ENCODE measurements at regions not wholly inside any gene's neighbourhood (a gene's known extent, or its start where the extent isn't known, plus 50 kb on each side); places are given as distances from the start of the nearest gene placed in this dataset.

- Histone ChIP-seq H3K27me3 (peaks cover 18% of the 10 kb centered on the region), H3K9me3 (no peaks in the 10 kb centered on the region), H3K4me3 (ENCODE audit: low read depth in 1 of 2, low read length in 1 of 2) (no peak overlapping the region), H3K27ac (no peak overlapping the region), H3K36me3 (no peaks in the 10 kb centered on the region), H3K4me1 (ENCODE audit: control insufficient read depth in 1 of 2, insufficient read depth in 1 of 2, low read depth in 1 of 2, low read length in 1 of 2) (no peaks in the 10 kb centered on the region)
- TF ChIP-seq, protein P1, sequence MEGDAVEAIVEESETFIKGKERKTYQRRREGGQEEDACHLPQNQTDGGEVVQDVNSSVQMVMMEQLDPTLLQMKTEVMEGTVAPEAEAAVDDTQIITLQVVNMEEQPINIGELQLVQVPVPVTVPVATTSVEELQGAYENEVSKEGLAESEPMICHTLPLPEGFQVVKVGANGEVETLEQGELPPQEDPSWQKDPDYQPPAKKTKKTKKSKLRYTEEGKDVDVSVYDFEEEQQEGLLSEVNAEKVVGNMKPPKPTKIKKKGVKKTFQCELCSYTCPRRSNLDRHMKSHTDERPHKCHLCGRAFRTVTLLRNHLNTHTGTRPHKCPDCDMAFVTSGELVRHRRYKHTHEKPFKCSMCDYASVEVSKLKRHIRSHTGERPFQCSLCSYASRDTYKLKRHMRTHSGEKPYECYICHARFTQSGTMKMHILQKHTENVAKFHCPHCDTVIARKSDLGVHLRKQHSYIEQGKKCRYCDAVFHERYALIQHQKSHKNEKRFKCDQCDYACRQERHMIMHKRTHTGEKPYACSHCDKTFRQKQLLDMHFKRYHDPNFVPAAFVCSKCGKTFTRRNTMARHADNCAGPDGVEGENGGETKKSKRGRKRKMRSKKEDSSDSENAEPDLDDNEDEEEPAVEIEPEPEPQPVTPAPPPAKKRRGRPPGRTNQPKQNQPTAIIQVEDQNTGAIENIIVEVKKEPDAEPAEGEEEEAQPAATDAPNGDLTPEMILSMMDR (IDR thresholded peaks at IDR 0.05): no peak
These were observed 99.4 kb upstream of the NHSL1 start for GRCh38 chr6:138598562-138599173.

DNA sequence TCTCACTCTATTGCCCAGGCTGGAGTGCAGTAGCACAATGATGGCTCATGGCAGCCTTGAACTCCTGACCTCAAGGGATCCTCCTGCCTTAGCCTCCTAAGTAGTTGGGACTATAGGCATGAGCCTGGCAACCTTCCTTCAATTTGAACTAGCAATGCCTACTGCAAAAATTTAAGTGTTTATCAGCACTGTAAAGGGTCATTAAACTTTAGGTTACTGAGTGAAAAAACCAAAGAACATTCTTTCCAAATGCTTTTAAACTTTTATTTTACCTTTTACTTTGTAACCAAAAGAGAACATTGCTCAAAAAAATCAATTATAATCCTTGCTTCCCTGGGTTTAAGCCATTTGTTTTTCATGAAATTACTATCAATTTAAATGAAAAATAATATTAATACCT, 101.0 kb upstream of the NHSL1 start:
- no peak overlapping the region for H3K27ac ChIP-seq
- H3K4me1 ChIP-seq (ENCODE audit: control insufficient read depth in 1 of 2, insufficient read depth in 1 of 2, low read depth in 1 of 2, low read length in 1 of 2): no peaks in the 10 kb centered on the region
- H3K9me3 ChIP-seq: no peaks in the 10 kb centered on the region
- no peak overlapping the region for H3K4me3 ChIP-seq (ENCODE audit: low read depth in 1 of 2, low read length in 1 of 2)
- TF ChIP-seq, protein P1 (IDR thresholded peaks at IDR 0.05): no peak
- peaks cover 7% of the 10 kb centered on the region for H3K27me3 ChIP-seq
- no peaks in the 10 kb centered on the region for H3K36me3 ChIP-seq

GRCh38 chr6:138600726-138601125, 101.4 kb upstream of the NHSL1 start:
- no peaks in the 10 kb centered on the region for H3K36me3 ChIP-seq
- H3K27me3 ChIP-seq: peaks cover 7% of the 10 kb centered on the region
- H3K9me3 ChIP-seq: no peaks in the 10 kb centered on the region
- H3K27ac ChIP-seq: no peak overlapping the region
- TF ChIP-seq, protein P1 (IDR thresholded peaks at IDR 0.05): no peak
- H3K4me3 ChIP-seq (ENCODE audit: low read depth in 1 of 2, low read length in 1 of 2): no peak overlapping the region
- H3K4me1 ChIP-seq (ENCODE audit: control insufficient read depth in 1 of 2, insufficient read depth in 1 of 2, low read depth in 1 of 2, low read length in 1 of 2): no peaks in the 10 kb centered on the region

GRCh38 chr6:138601128-138601527, 101.8 kb upstream of the NHSL1 start:
- Histone ChIP-seq H3K4me1 (ENCODE audit: control insufficient read depth in 1 of 2, insufficient read depth in 1 of 2, low read depth in 1 of 2, low read length in 1 of 2) (no peaks in the 10 kb centered on the region), H3K9me3 (no peaks in the 10 kb centered on the region), H3K36me3 (no peaks in the 10 kb centered on the region), H3K4me3 (ENCODE audit: low read depth in 1 of 2, low read length in 1 of 2) (no peak overlapping the region), H3K27ac (no peak overlapping the region), H3K27me3 (peaks cover 7% of the 10 kb centered on the region)
- TF ChIP-seq, protein P1 (IDR thresholded peaks at IDR 0.05): no peak

DNA sequence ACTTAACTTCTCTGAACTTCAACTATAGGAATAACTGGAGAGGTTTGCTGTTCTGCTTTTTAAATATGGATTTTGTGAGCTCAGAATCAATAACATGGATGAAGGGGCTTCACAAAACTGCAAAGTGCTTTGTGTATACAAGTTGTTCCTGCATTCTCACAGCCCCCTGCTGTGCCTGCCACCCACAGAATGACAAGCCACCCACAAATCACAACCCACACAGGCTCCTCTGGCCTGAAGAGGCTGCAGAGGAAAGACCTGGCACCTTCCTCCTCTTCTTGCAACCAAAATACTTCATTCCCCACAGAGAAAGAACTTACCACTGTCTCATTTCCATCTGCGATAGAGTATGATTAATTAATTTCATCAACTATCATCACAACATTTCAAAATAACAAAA, 106.7 kb upstream of the NHSL1 start:
- TF ChIP-seq, protein P1 (IDR thresholded peaks at IDR 0.05): no peak
- Histone ChIP-seq H3K27ac (no peak overlapping the region), H3K9me3 (no peaks in the 10 kb centered on the region), H3K36me3 (no peaks in the 10 kb centered on the region), H3K27me3 (peaks cover 7% of the 10 kb centered on the region), H3K4me3 (ENCODE audit: low read depth in 1 of 2, low read length in 1 of 2) (no peak overlapping the region), H3K4me1 (ENCODE audit: control insufficient read depth in 1 of 2, insufficient read depth in 1 of 2, low read depth in 1 of 2, low read length in 1 of 2) (no peaks in the 10 kb centered on the region)
